Mesenchymal stem cell (in vitro differentiated cells and primary cell): ENCODE measurements at regions not wholly inside any gene's neighbourhood (a gene's known extent, or its start where the extent isn't known, plus 50 kb on each side); places are given as distances from the start of the nearest gene placed in this dataset.

Experiments used
- DNase-seq: peaks from one replicate; pipeline ENCODE4 v3.0.0-alpha.2; 2013
- H2AFZ ChIP-seq: one replicate; pipeline ENCODE4 v1.6.1; 2013; ENCODE audit warnings: low read depth, mild to moderate bottlenecking, control low read depth, inconsistent platforms, low read length, moderate library complexity
- H2AK5ac ChIP-seq: 2 replicates; pipeline ENCODE4 v1.6.1; 2013; ENCODE audit warnings: low read length, moderate library complexity, mild to moderate bottlenecking, inconsistent platforms; ENCODE audit not compliant: severe bottlenecking
- H2BK120ac ChIP-seq: one replicate; pipeline ENCODE4 v1.6.1; 2013; ENCODE audit warnings: low read depth, mild to moderate bottlenecking, inconsistent platforms, low read length, moderate library complexity
- H2BK12ac ChIP-seq, 2 experiments: one replicate each; pipeline ENCODE4 v1.6.1; 2013; ENCODE audit warnings: inconsistent platforms in 2 of 2, low read length in 2 of 2, mild to moderate bottlenecking in 2 of 2, moderate library complexity in 2 of 2, control low read depth in 1 of 2
- H2BK15ac ChIP-seq: one replicate; pipeline ENCODE4 v1.6.1; 2013; ENCODE audit warnings: mild to moderate bottlenecking, low read depth, inconsistent platforms; ENCODE audit not compliant: poor library complexity, severe bottlenecking
- H2BK5ac ChIP-seq: 2 replicates; pipeline ENCODE4 v1.6.1; 2013; ENCODE audit warnings: low read depth, mild to moderate bottlenecking, low read length, control low read depth, inconsistent platforms; ENCODE audit not compliant: poor library complexity, severe bottlenecking
- H3K14ac ChIP-seq, 2 experiments: one replicate each; pipeline ENCODE4 v1.6.1; 2013; ENCODE audit warnings: inconsistent platforms in 2 of 2, low read length in 2 of 2, control low read depth in 1 of 2, mild to moderate bottlenecking in 1 of 2, moderate library complexity in 1 of 2
- H3K18ac ChIP-seq, 2 experiments: one replicate each; pipeline ENCODE4 v1.6.1; 2013; ENCODE audit warnings: inconsistent platforms in 2 of 2, low read length in 2 of 2, control low read depth in 1 of 2, low read depth in 1 of 2, mild to moderate bottlenecking in 1 of 2
- H3K23ac ChIP-seq, 2 experiments: one replicate each; pipeline ENCODE4 v1.6.1; 2013; ENCODE audit warnings: inconsistent platforms in 2 of 2, low read length in 2 of 2, mild to moderate bottlenecking in 2 of 2, moderate library complexity in 2 of 2, control low read depth in 1 of 2
- H3K27ac ChIP-seq: 2 replicates; pipeline ENCODE4 v1.5.1; 2013; ENCODE audit warnings: mild to moderate bottlenecking, moderate library complexity, low read length, control low read depth, inconsistent platforms; ENCODE audit not compliant: poor library complexity, severe bottlenecking
- H3K27me3 ChIP-seq, 2 experiments: 2 replicates each; pipeline versions ENCODE4 v1.6.1 to v1.7.0; 2013; ENCODE audit warnings: low read length in 2 of 2, mild to moderate bottlenecking in 2 of 2, moderate library complexity in 2 of 2, control low read depth in 1 of 2, inconsistent platforms in 1 of 2; ENCODE audit not compliant: control insufficient read depth in 1 of 2, insufficient read depth in 1 of 2
- H3K36me3 ChIP-seq, 2 experiments: 2 replicates each; pipeline versions ENCODE4 v1.6.1 to v1.7.0; 2013; ENCODE audit warnings: low read length in 2 of 2, control low read depth in 1 of 2, inconsistent platforms in 1 of 2, low read depth in 1 of 2, mild to moderate bottlenecking in 1 of 2; ENCODE audit not compliant: insufficient read depth in 2 of 2, control insufficient read depth in 1 of 2
- H3K4ac ChIP-seq, 2 experiments: one replicate each; pipeline ENCODE4 v1.6.1; 2013; ENCODE audit warnings: inconsistent platforms in 2 of 2, low read length in 2 of 2, mild to moderate bottlenecking in 2 of 2, moderate library complexity in 2 of 2, control low read depth in 1 of 2, low read depth in 1 of 2
- H3K4me1 ChIP-seq: 2 replicates; pipeline ENCODE4 v1.6.1; 2013; ENCODE audit warnings: low read depth, low read length, control low read depth; ENCODE audit not compliant: control insufficient read depth, insufficient read depth
- H3K4me2 ChIP-seq: 2 replicates; pipeline ENCODE4 v1.6.1; 2013; ENCODE audit warnings: low read length, mild to moderate bottlenecking, inconsistent platforms; ENCODE audit not compliant: poor library complexity, severe bottlenecking
- H3K4me3 ChIP-seq, 2 experiments: 2 replicates each; pipeline versions ENCODE4 v1.5.1 to v1.7.0; 2013; ENCODE audit warnings: low read length in 2 of 2, mild to moderate bottlenecking in 2 of 2, control low read depth in 1 of 2, low read depth in 1 of 2; ENCODE audit not compliant: insufficient read depth in 1 of 2
- H3K79me1 ChIP-seq: replicated peaks from 2 replicates; pipeline ENCODE4 v1.6.1; 2013; ENCODE audit warnings: mild to moderate bottlenecking, control low read depth, low read length, inconsistent platforms; ENCODE audit not compliant: poor library complexity, severe bottlenecking
- H3K9ac ChIP-seq: 2 replicates; pipeline ENCODE4 v1.7.0; 2013; ENCODE audit warnings: mild to moderate bottlenecking, low read length, moderate library complexity
- H3K9me3 ChIP-seq: 2 replicates; pipeline ENCODE4 v1.7.0; 2013; ENCODE audit warnings: mild to moderate bottlenecking, low read length; ENCODE audit not compliant: control insufficient read depth
- H4K8ac ChIP-seq: one replicate; pipeline ENCODE4 v1.6.1; 2013; ENCODE audit warnings: inconsistent platforms, mild to moderate bottlenecking, low read length, moderate library complexity
- H4K91ac ChIP-seq: one replicate; pipeline ENCODE4 v1.6.1; 2013; ENCODE audit warnings: mild to moderate bottlenecking, low read length, inconsistent platforms
- WGBS: methylation state at CpG from one replicate; pipeline ENCODE4 v1.1.7; 2013; ENCODE audit warnings: mixed read lengths; 5-methylcytosine and 5-hydroxymethylcytosine counted together

DNA sequence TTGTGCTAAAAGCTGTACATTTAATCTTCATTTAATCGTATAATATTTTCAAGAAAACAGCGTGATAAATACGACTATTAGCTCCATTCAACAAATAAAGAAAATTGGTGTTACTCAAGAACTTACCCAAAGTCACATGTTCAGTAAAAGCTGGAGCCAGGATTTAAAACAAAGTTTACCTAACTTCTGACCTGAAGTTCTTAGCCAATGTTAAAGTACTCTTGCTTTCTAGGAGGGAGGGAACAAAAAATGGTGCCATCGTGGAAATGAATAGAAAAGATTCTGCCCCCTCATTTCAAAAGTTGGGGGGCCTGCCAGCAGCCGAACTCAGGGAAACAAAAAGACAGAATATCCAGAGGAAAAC is 395.8 kb downstream of the CD109 start:
- Histone ChIP-seq H3K36me3 (no peaks in the 10 kb centered on the region), H3K4ac (no peak overlapping the region), H3K79me1 (no peaks in the 10 kb centered on the region), H3K18ac (no peak overlapping the region), H2AK5ac (no peak overlapping the region), H2BK5ac (no peak overlapping the region), H3K4me2 (no peak overlapping the region), H3K9ac (no peak overlapping the region), H3K23ac (no peak overlapping the region), H2AFZ (no peak overlapping the region), H2BK120ac (no peak overlapping the region), H2BK12ac (no peak overlapping the region), H3K4me1 (no peaks in the 10 kb centered on the region), H3K4me3 (no peak overlapping the region), H3K9me3 (no peaks in the 10 kb centered on the region), H4K8ac (no peak overlapping the region), H3K27ac (no peak overlapping the region), H2BK15ac (no peak overlapping the region), H4K91ac (no peak overlapping the region), H3K27me3 (no peaks in the 10 kb centered on the region), H3K14ac (no peak overlapping the region)
- WGBS = 66% methylated on average over 5 of the region's 5 CpGs
- no peak for DNase-seq

DNA sequence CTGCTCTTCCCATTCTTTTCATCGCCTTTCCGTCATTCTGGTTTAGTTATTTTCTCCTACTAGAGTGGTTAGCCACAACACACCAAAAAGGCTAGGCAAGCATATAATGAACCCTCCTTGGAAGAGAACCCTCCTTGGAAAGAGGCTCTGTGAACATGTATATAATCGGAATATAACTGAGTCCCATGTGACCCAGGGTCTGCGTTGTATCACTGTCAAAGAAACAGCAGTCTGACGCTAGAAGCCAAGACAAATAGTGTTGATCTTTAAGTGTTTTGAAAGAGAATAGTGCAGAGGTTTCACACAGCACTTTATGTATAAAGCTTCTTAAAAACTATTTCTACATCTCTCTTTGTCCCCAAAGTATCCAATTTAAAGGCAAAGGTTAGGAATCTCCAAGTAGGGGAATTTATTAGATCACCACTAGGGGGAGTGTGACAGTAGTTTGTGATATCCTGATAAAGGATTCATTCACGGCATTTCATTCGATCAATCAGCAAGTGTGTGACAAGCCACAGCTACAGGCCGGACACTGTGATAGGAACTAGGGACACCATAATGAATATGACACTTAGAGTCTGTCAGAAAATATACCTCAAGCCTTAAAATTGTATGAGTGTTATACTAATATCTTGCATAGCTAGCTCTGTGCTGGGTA is 395.3 kb downstream of the CD109 start:
- Histone ChIP-seq H2BK120ac (no peak overlapping the region), H3K4me2 (no peak overlapping the region), H2BK5ac (no peak overlapping the region), H3K9ac (no peak overlapping the region), H3K36me3 (no peaks in the 10 kb centered on the region), H3K27me3 (no peaks in the 10 kb centered on the region), H3K27ac (no peak overlapping the region), H3K23ac (no peak overlapping the region), H3K79me1 (no peaks in the 10 kb centered on the region), H3K9me3 (no peaks in the 10 kb centered on the region), H3K18ac (no peak overlapping the region), H3K4ac (no peak overlapping the region), H2AK5ac (no peak overlapping the region), H2AFZ (no peak overlapping the region), H2BK15ac (no peak overlapping the region), H3K14ac (no peak overlapping the region), H3K4me1 (no peaks in the 10 kb centered on the region), H4K8ac (no peak overlapping the region), H3K4me3 (no peak overlapping the region), H4K91ac (no peak overlapping the region), H2BK12ac (no peak overlapping the region)
- DNase-seq = peak; percentile 50
- WGBS = 68% methylated on average over 8 of the region's 8 CpGs

DNA sequence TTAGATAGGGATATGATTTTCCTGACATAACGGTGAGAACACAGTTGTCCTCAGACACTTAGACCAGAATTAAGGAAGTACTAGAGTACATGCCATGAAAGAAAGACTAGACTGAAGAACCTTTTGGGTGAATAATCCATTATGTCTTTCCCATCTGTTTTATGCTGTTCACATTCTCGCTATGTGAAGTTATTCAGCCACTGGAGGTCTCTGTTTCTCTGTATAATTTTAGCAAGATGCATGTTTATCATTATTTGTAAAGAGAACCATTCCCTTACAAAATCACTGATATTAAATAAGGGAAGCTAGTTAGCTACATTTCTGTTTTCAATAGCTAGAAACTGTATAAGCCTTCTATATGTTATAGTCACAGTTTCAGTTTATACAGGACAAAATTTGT is 391.9 kb downstream of the CD109 start:
- H3K4me1 ChIP-seq = no peaks in the 10 kb centered on the region
- no peak overlapping the region for H3K4me2 ChIP-seq
- H2BK5ac ChIP-seq = no peak overlapping the region
- H3K9ac ChIP-seq = no peak overlapping the region
- no peak overlapping the region for H2AFZ ChIP-seq
- H3K14ac ChIP-seq = no peak overlapping the region
- H3K23ac ChIP-seq = no peak overlapping the region
- no peaks in the 10 kb centered on the region for H3K79me1 ChIP-seq
- DNase-seq = peak; percentile 65
- whole genome bisulfite sequencing = no CpG with 5 or more reads among the region's 2 CpGs
- no peaks in the 10 kb centered on the region for H3K27me3 ChIP-seq
- H2BK120ac ChIP-seq = no peak overlapping the region
- H4K91ac ChIP-seq = no peak overlapping the region
- H3K4ac ChIP-seq = no peak overlapping the region
- no peak overlapping the region for H4K8ac ChIP-seq
- no peaks in the 10 kb centered on the region for H3K9me3 ChIP-seq
- no peak overlapping the region for H3K4me3 ChIP-seq
- no peak overlapping the region for H2BK12ac ChIP-seq
- H3K27ac ChIP-seq = no peak overlapping the region
- H3K18ac ChIP-seq = no peak overlapping the region
- H2AK5ac ChIP-seq = no peak overlapping the region
- no peaks in the 10 kb centered on the region for H3K36me3 ChIP-seq
- no peak overlapping the region for H2BK15ac ChIP-seq

DNA sequence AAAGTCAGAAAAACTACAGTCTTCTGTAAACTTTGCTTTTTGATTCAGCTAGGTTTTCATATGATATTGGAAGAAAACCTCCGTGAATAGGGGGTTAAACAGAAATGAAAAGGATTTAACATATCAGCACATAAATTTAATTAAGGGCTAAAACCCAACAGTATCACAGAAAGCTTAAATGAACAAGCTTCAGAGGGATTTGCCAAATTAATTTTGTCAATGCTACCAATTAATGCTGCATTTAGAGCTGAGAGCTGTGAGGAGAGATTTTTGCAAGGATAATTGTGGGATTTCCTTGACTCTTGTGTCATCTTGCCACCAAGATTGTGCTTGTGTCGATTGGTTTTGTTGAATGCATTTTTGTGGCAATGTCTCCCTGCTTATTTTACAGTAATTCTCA is 379.9 kb downstream of the CD109 start:
- no peak overlapping the region for H3K14ac ChIP-seq
- no peak overlapping the region for H3K18ac ChIP-seq
- H3K27me3 ChIP-seq = no peaks in the 10 kb centered on the region
- no peak for DNase-seq
- H3K4me3 ChIP-seq = no peak overlapping the region
- no CpG with 5 or more reads among the region's 2 CpGs for WGBS
- H3K27ac ChIP-seq = no peak overlapping the region
- peak overlapping the region; percentile 73 for H3K9ac ChIP-seq
- H4K8ac ChIP-seq = no peak overlapping the region
- no peak overlapping the region for H2AK5ac ChIP-seq
- H3K79me1 ChIP-seq = no peaks in the 10 kb centered on the region
- no peak overlapping the region for H2AFZ ChIP-seq
- H2BK12ac ChIP-seq = no peak overlapping the region
- no peaks in the 10 kb centered on the region for H3K4me1 ChIP-seq
- H3K4ac ChIP-seq = no peak overlapping the region
- H3K23ac ChIP-seq = no peak overlapping the region
- H3K4me2 ChIP-seq = no peak overlapping the region
- no peak overlapping the region for H2BK15ac ChIP-seq
- no peak overlapping the region for H2BK5ac ChIP-seq
- no peak overlapping the region for H4K91ac ChIP-seq
- no peak overlapping the region for H2BK120ac ChIP-seq
- H3K36me3 ChIP-seq = no peaks in the 10 kb centered on the region
- no peaks in the 10 kb centered on the region for H3K9me3 ChIP-seq
